ENCODE measurements at regions not wholly inside any gene's neighbourhood (a gene's known extent, or its start where the extent isn't known, plus 50 kb on each side); places are given as distances from the start of the nearest gene placed in this dataset.

- no peaks in the 10 kb centered on the region for H4K20me1 ChIP-seq (ENCODE audit: insufficient read depth, low read length)
- no peaks in the 10 kb centered on the region for H3F3A ChIP-seq (ENCODE audit: insufficient read depth, low read length)
- H3K9me2 ChIP-seq (replicated peaks; ENCODE audit: insufficient read depth, low read length) = no peaks in the 10 kb centered on the region
- H3K4me3 ChIP-seq (ENCODE audit: low read length) = no peak overlapping the region
- H2AFZ ChIP-seq (ENCODE audit: low read length) = no peak overlapping the region
- H3K4me1 ChIP-seq (ENCODE audit: low read length) = no peaks in the 10 kb centered on the region
- no peak for TF ChIP-seq EZH2phosphoT487 (IDR thresholded peaks at IDR 0.05; ENCODE audit: low read length)
- no peaks in the 10 kb centered on the region for H3K79me2 ChIP-seq (ENCODE audit: low read length)
- no peak overlapping the region for H3K27ac ChIP-seq (ENCODE audit: low read length)
- H3K36me3 ChIP-seq (replicated peaks; ENCODE audit: insufficient read depth, low read length) = no peaks in the 10 kb centered on the region
- no peak overlapping the region for H3K9ac ChIP-seq (ENCODE audit: low read length)
- H3K9me3 ChIP-seq (replicated peaks; ENCODE audit: insufficient read depth, low read length) = no peaks in the 10 kb centered on the region
- no peaks in the 10 kb centered on the region for H3K27me3 ChIP-seq (replicated peaks; ENCODE audit: insufficient read depth, low read length)
- no peak for DNase-seq
- no peak overlapping the region for H3K4me2 ChIP-seq (ENCODE audit: low read depth, low read length)
These were observed 200.5 kb downstream of the MDFIC start for GRCh38 chr7:115122388-115122787.

GRCh38 chr7:115117748-115118147 is 195.9 kb downstream of the MDFIC start:
- TF ChIP-seq, protein P1, sequence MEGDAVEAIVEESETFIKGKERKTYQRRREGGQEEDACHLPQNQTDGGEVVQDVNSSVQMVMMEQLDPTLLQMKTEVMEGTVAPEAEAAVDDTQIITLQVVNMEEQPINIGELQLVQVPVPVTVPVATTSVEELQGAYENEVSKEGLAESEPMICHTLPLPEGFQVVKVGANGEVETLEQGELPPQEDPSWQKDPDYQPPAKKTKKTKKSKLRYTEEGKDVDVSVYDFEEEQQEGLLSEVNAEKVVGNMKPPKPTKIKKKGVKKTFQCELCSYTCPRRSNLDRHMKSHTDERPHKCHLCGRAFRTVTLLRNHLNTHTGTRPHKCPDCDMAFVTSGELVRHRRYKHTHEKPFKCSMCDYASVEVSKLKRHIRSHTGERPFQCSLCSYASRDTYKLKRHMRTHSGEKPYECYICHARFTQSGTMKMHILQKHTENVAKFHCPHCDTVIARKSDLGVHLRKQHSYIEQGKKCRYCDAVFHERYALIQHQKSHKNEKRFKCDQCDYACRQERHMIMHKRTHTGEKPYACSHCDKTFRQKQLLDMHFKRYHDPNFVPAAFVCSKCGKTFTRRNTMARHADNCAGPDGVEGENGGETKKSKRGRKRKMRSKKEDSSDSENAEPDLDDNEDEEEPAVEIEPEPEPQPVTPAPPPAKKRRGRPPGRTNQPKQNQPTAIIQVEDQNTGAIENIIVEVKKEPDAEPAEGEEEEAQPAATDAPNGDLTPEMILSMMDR (IDR thresholded peaks at IDR 0.05; ENCODE audit: low read length) = no peak
- TF ChIP-seq EZH2 (optimal IDR thresholded peaks at IDR 0.05; ENCODE audit: low read depth, low read length) (no peak), EZH2phosphoT487 (IDR thresholded peaks at IDR 0.05; ENCODE audit: low read length) (no peak)
- Histone ChIP-seq H3F3A (ENCODE audit: insufficient read depth, low read length) (no peaks in the 10 kb centered on the region), H2AFZ (ENCODE audit: low read length) (no peak overlapping the region), H3K79me2 (ENCODE audit: low read length) (no peaks in the 10 kb centered on the region), H3K27me3 (replicated peaks; ENCODE audit: insufficient read depth, low read length) (no peaks in the 10 kb centered on the region), H3K27ac (ENCODE audit: low read length) (no peak overlapping the region), H3K9ac (ENCODE audit: low read length) (no peak overlapping the region), H3K4me3 (ENCODE audit: low read length) (no peak overlapping the region), H3K4me1 (ENCODE audit: low read length) (no peaks in the 10 kb centered on the region), H4K20me1 (ENCODE audit: insufficient read depth, low read length) (no peaks in the 10 kb centered on the region), H3K4me2 (ENCODE audit: low read depth, low read length) (no peak overlapping the region), H3K9me3 (replicated peaks; ENCODE audit: insufficient read depth, low read length) (no peaks in the 10 kb centered on the region), H3K36me3 (replicated peaks; ENCODE audit: insufficient read depth, low read length) (no peaks in the 10 kb centered on the region), H3K9me2 (replicated peaks; ENCODE audit: insufficient read depth, low read length) (no peaks in the 10 kb centered on the region)
- no peak for DNase-seq

- H3K27ac ChIP-seq (ENCODE audit: low read length) = no peak overlapping the region
- H3K9me3 ChIP-seq (replicated peaks; ENCODE audit: insufficient read depth, low read length) = no peaks in the 10 kb centered on the region
- no peaks in the 10 kb centered on the region for H3K79me2 ChIP-seq (ENCODE audit: low read length)
- H3K9ac ChIP-seq (ENCODE audit: low read length) = no peak overlapping the region
- no peaks in the 10 kb centered on the region for H3K9me2 ChIP-seq (replicated peaks; ENCODE audit: insufficient read depth, low read length)
- no peaks in the 10 kb centered on the region for H3K36me3 ChIP-seq (replicated peaks; ENCODE audit: insufficient read depth, low read length)
- H3K4me1 ChIP-seq (ENCODE audit: low read length) = no peaks in the 10 kb centered on the region
- H2AFZ ChIP-seq (ENCODE audit: low read length) = no peak overlapping the region
- no peaks in the 10 kb centered on the region for H4K20me1 ChIP-seq (ENCODE audit: insufficient read depth, low read length)
- no peaks in the 10 kb centered on the region for H3K27me3 ChIP-seq (replicated peaks; ENCODE audit: insufficient read depth, low read length)
- no peak overlapping the region for H3K4me2 ChIP-seq (ENCODE audit: low read depth, low read length)
- no peaks in the 10 kb centered on the region for H3F3A ChIP-seq (ENCODE audit: insufficient read depth, low read length)
- TF ChIP-seq EZH2 (optimal IDR thresholded peaks at IDR 0.05; ENCODE audit: low read depth, low read length) (no peak), EZH2phosphoT487 (IDR thresholded peaks at IDR 0.05; ENCODE audit: low read length) (no peak)
- TF ChIP-seq, protein P1 (IDR thresholded peaks at IDR 0.05; ENCODE audit: low read length) = no peak
- DNase-seq = no peak
- H3K4me3 ChIP-seq (ENCODE audit: low read length) = no peak overlapping the region
These were observed 195.2 kb downstream of the MDFIC start for GRCh38 chr7:115116773-115117715.

- H3K4me2 ChIP-seq (ENCODE audit: low read depth, low read length) = no peak overlapping the region
- no peaks in the 10 kb centered on the region for H3K27me3 ChIP-seq (replicated peaks; ENCODE audit: insufficient read depth, low read length)
- no peaks in the 10 kb centered on the region for H3K79me2 ChIP-seq (ENCODE audit: low read length)
- TF ChIP-seq EZH2phosphoT487 (IDR thresholded peaks at IDR 0.05; ENCODE audit: low read length) (no peak), EZH2 (optimal IDR thresholded peaks at IDR 0.05; ENCODE audit: low read depth, low read length) (no peak)
- TF ChIP-seq, protein P1 (IDR thresholded peaks at IDR 0.05; ENCODE audit: low read length) = no peak
- H3K4me1 ChIP-seq (ENCODE audit: low read length) = no peaks in the 10 kb centered on the region
- H3K27ac ChIP-seq (ENCODE audit: low read length) = no peak overlapping the region
- H4K20me1 ChIP-seq (ENCODE audit: insufficient read depth, low read length) = no peaks in the 10 kb centered on the region
- no peaks in the 10 kb centered on the region for H3K9me2 ChIP-seq (replicated peaks; ENCODE audit: insufficient read depth, low read length)
- H3K9ac ChIP-seq (ENCODE audit: low read length) = no peak overlapping the region
- H3F3A ChIP-seq (ENCODE audit: insufficient read depth, low read length) = no peaks in the 10 kb centered on the region
- H3K9me3 ChIP-seq (replicated peaks; ENCODE audit: insufficient read depth, low read length) = no peaks in the 10 kb centered on the region
- no peak overlapping the region for H2AFZ ChIP-seq (ENCODE audit: low read length)
- DNase-seq = no peak
- no peaks in the 10 kb centered on the region for H3K36me3 ChIP-seq (replicated peaks; ENCODE audit: insufficient read depth, low read length)
- H3K4me3 ChIP-seq (ENCODE audit: low read length) = no peak overlapping the region
These were observed 191.9 kb downstream of the MDFIC start for GRCh38 chr7:115113776-115114175.
